PC-9 (cell line): ENCODE measurements at regions not wholly inside any gene's neighbourhood (a gene's known extent, or its start where the extent isn't known, plus 50 kb on each side); places are given as distances from the start of the nearest gene placed in this dataset.

Experiments
- BruUV-seq: library from RNA; stranded (reverse); fragments of 400-500 nt; replicated peaks from 2 replicates; lab custom pipeline; 2021; lab: Mats Ljungman, UMichigan
- CTCF ChIA-PET: fragments of 300-600 bp; sonication (Branson Sonifier 250); formaldehyde crosslinking; loops from one replicate; lab custom pipeline; 2022; ENCODE audit warnings: antibody characterized with exemption; lab: Charles Lee
- POLR2A ChIA-PET: fragments of 300-600 bp; sonication (Branson Sonifier 250); formaldehyde crosslinking; loops from one replicate; lab custom pipeline; 2022; ENCODE audit warnings: antibody characterized with exemption; ENCODE audit not compliant: unreplicated experiment; lab: Charles Lee
- DNase-seq, 2 experiments: peaks; one replicate each; pipeline versions ENCODE4 v3.0.0 to v3.0.0-alpha.2; 2015 to 2022; ENCODE audit warnings: mixed read lengths in 1 of 2
- H2AFZ ChIP-seq: fragments of 200-600 bp; sonication (generic); 2 replicates; pipeline ENCODE4 v1.8.1; 2017; ENCODE audit warnings: antibody characterized with exemption
- H3F3A ChIP-seq: fragments of 200-600 bp; sonication (generic); 2 replicates; pipeline ENCODE4 v1.8.1; 2017; ENCODE audit warnings: antibody characterized with exemption, mild to moderate bottlenecking, low read depth; ENCODE audit not compliant: insufficient read depth
- H3K27ac ChIP-seq: fragments of 200-600 bp; sonication (generic); 2 replicates; pipeline ENCODE4 v1.6.1; 2016; ENCODE audit warnings: mixed run types
- H3K27me3 ChIP-seq: fragments of 200-600 bp; sonication (generic); 2 replicates; pipeline ENCODE4 v1.6.1; 2016; ENCODE audit warnings: low read depth, mixed run types; ENCODE audit not compliant: insufficient read depth
- H3K36me3 ChIP-seq: fragments of 200-600 bp; sonication (generic); 2 replicates; pipeline ENCODE4 v1.6.1; 2016; ENCODE audit warnings: low read depth, mixed run types
- H3K4me1 ChIP-seq: fragments of 200-600 bp; sonication (generic); replicated peaks from 2 replicates; pipeline ENCODE4 v1.6.1; 2016; ENCODE audit warnings: mixed run types; ENCODE audit not compliant: insufficient read depth
- H3K4me2 ChIP-seq: fragments of 200-600 bp; sonication (generic); 2 replicates; pipeline ENCODE4 v1.6.1; 2017; ENCODE audit warnings: mixed run types
- H3K4me3 ChIP-seq: fragments of 200-600 bp; sonication (generic); 2 replicates; pipeline ENCODE4 v1.6.1; 2016; ENCODE audit warnings: mixed run types
- H3K79me2 ChIP-seq: fragments of 200-600 bp; sonication (generic); 2 replicates; pipeline ENCODE4 v1.6.1; 2017; ENCODE audit warnings: low read depth, mixed run types
- H3K9me2 ChIP-seq: fragments of 200-600 bp; sonication (generic); 2 replicates; pipeline ENCODE4 v1.8.1; 2017; ENCODE audit warnings: mild to moderate bottlenecking; ENCODE audit not compliant: insufficient read depth
- H3K9me3 ChIP-seq: fragments of 200-600 bp; sonication (generic); 2 replicates; pipeline ENCODE4 v1.8.1; 2016; ENCODE audit warnings: low read depth; ENCODE audit not compliant: insufficient read depth
- H4K20me1 ChIP-seq: fragments of 200-600 bp; sonication (generic); 2 replicates; pipeline ENCODE4 v1.8.1; 2017; ENCODE audit not compliant: insufficient read depth
- CTCF ChIP-seq: fragments of 200-600 bp; sonication (generic); conservative IDR thresholded peaks from 2 replicates; pipeline ENCODE4 v1.6.1; 2017; ENCODE audit warnings: mixed run types, antibody characterized with exemption, mild to moderate bottlenecking, moderate library complexity
- EZH2 ChIP-seq: fragments of 200-600 bp; sonication (generic); IDR thresholded peaks from 2 replicates; pipeline ENCODE4 v1.8.0; 2017; ENCODE audit warnings: antibody characterized with exemption, low read depth
- intact Hi-C: fragments of 100-400 bp; cut with micrococcal nuclease; formaldehyde crosslinking; loops from one replicate; pipeline ENCODE4 v1.10.0; 2022; ENCODE audit not compliant: unreplicated experiment

- Histone ChIP-seq H3K79me2 (no peaks in the 10 kb centered on the region), H4K20me1 (0 out of 2 replicates have a peak, but pooled peaks cover 1% of the 10 kb centered on the region), H3K4me1 (no peaks in the 10 kb centered on the region), H3F3A (no peaks in the 10 kb centered on the region), H3K36me3 (no peaks in the 10 kb centered on the region), H3K9me3 (no peaks in the 10 kb centered on the region), H3K9me2 (no peaks in the 10 kb centered on the region), H3K27ac (no peak overlapping the region), H3K27me3 (peaks cover 96% of the 10 kb centered on the region), H3K4me3 (no peak overlapping the region), H2AFZ (no peak overlapping the region), H3K4me2 (no peak overlapping the region)
- DNase-seq = no peak
- POLR2A ChIA-PET = no interaction called here
- intact Hi-C loops = no loop called here
- no TSS peak for BruUV-seq
- CTCF ChIA-PET = no interaction called here
- TF ChIP-seq CTCF (no peak), EZH2 (no peak)
Measured at GRCh38 chr9:135240871-135241311, 153.4 kb downstream of the OLFM1 start.

- no peaks in the 10 kb centered on the region for H3F3A ChIP-seq
- no peaks in the 10 kb centered on the region for H3K9me3 ChIP-seq
- BruUV-seq = no TSS peak
- H2AFZ ChIP-seq = no peak overlapping the region
- H4K20me1 ChIP-seq = 0 out of 2 replicates have a peak, but pooled peaks cover 7% of the 10 kb centered on the region
- no peak overlapping the region for H3K27ac ChIP-seq
- POLR2A ChIA-PET = no interaction called here
- no peaks in the 10 kb centered on the region for H3K79me2 ChIP-seq
- no peak for DNase-seq
- H3K4me1 ChIP-seq = no peaks in the 10 kb centered on the region
- H3K27me3 ChIP-seq = peaks cover 98% of the 10 kb centered on the region
- intact Hi-C loops = no loop called here
- H3K36me3 ChIP-seq = no peaks in the 10 kb centered on the region
- no peak overlapping the region for H3K4me3 ChIP-seq
- no peak for TF ChIP-seq EZH2
- no peak for TF ChIP-seq CTCF
- H3K9me2 ChIP-seq = no peaks in the 10 kb centered on the region
- no peak overlapping the region for H3K4me2 ChIP-seq
- CTCF ChIA-PET = interaction anchor here (0.6 kb wide), 1 partner anchor 1216 kb away, joined by 11 read pairs; the partner anchor contains the start of gene BRD3OS
Measured at GRCh38 chr9:135241381-135242048, 154.0 kb downstream of the OLFM1 start.

GRCh38 chr9:135242049-135242396 is 154.6 kb downstream of the OLFM1 start:
- ChIA-PET CTCF (interaction anchor here (0.6 kb wide), 1 partner anchor 1217 kb away, joined by 11 read pairs; the partner anchor contains the start of gene BRD3OS), POLR2A (no interaction called here)
- no peaks in the 10 kb centered on the region for H3F3A ChIP-seq
- no peak overlapping the region for H3K27ac ChIP-seq
- no peaks in the 10 kb centered on the region for H3K36me3 ChIP-seq
- peaks cover 98% of the 10 kb centered on the region for H3K27me3 ChIP-seq
- H3K79me2 ChIP-seq = no peaks in the 10 kb centered on the region
- no peaks in the 10 kb centered on the region for H3K4me1 ChIP-seq
- no peak overlapping the region for H2AFZ ChIP-seq
- intact Hi-C loops = no loop called here
- no peaks in the 10 kb centered on the region for H3K9me2 ChIP-seq
- BruUV-seq = no TSS peak
- no peak overlapping the region for H3K4me2 ChIP-seq
- H4K20me1 ChIP-seq = 0 out of 2 replicates have a peak, but pooled peaks cover 7% of the 10 kb centered on the region
- H3K9me3 ChIP-seq = no peaks in the 10 kb centered on the region
- no peak for DNase-seq
- TF ChIP-seq CTCF = no peak
- no peak for TF ChIP-seq EZH2
- no peak overlapping the region for H3K4me3 ChIP-seq
